GM12878 (cell line): ENCODE measurements at regions not wholly inside any gene's neighbourhood (a gene's known extent, or its start where the extent isn't known, plus 50 kb on each side); places are given as distances from the start of the nearest gene placed in this dataset.

Source experiments
- ATAC-seq: fragments of 200-7000 bp; cut with Tn5 transposase; 3 replicates; pipeline ENCODE4 v1.9.1; 2020; ENCODE audit warnings: mild to moderate bottlenecking, moderate library complexity
- BruUV-seq: library from RNA; stranded (reverse); fragments of 400-500 nt; replicated peaks from 2 replicates; lab custom pipeline; 2021; lab: Mats Ljungman, UMichigan
- CTCF ChIA-PET: fragments of 300-600 bp; sonication (Branson Sonifier 250); formaldehyde crosslinking; extraction: SDS; loops from one replicate; lab custom pipeline; 2021; ENCODE audit warnings: inconsistent platforms; lab: Yijun Ruan, JAX
- POLR2A ChIA-PET: fragments of 350-600 bp; formaldehyde crosslinking; extraction: SDS; loops from one replicate; lab custom pipeline; 2021; ENCODE audit warnings: inconsistent platforms; lab: Charles Lee
- RAD21 ChIA-PET: fragments of 300-600 bp; sonication (Branson Sonifier 250); formaldehyde crosslinking; loops from one replicate; lab custom pipeline; 2023; ENCODE audit warnings: antibody characterized with exemption; ENCODE audit not compliant: unreplicated experiment; lab: Charles Lee
- SMC1A ChIA-PET: fragments of 300-600 bp; sonication (Branson Sonifier 250); formaldehyde crosslinking; loops from one replicate; lab custom pipeline; 2023; ENCODE audit not compliant: unreplicated experiment, uncharacterized antibody; lab: Charles Lee
- DNase-seq: peaks from one replicate; pipeline ENCODE4 v3.0.0-alpha.2; 2011; ENCODE audit warnings: low read depth, low spot score
- FAIRE-seq: peaks from 3 replicates; lab custom pipeline; 2011; peaks lifted over from hg19 to GRCh38; lab: Jason Lieb, UNC
- H2AFZ ChIP-seq: 2 replicates; pipeline ENCODE4 v1.6.0; 2011; ENCODE audit warnings: low read depth, low read length, control low read depth; ENCODE audit not compliant: control insufficient read depth
- H3K27ac ChIP-seq: 2 replicates; pipeline ENCODE4 v1.5.1; 2011; ENCODE audit warnings: control low read depth; ENCODE audit not compliant: control insufficient read depth, insufficient read depth
- H3K27me3 ChIP-seq, 2 experiments: replicated peaks in 1 of 2; 2 replicates each; pipeline versions ENCODE4 v1.6.0 to v1.6.1; 2011; ENCODE audit warnings: low read length in 1 of 2; ENCODE audit not compliant: control insufficient read depth in 2 of 2, insufficient read depth in 2 of 2
- H3K36me3 ChIP-seq, 2 experiments: 2 replicates each; pipeline ENCODE4 v1.5.1; 2011; ENCODE audit warnings: low read length in 1 of 2; ENCODE audit not compliant: control insufficient read depth in 2 of 2, insufficient read depth in 2 of 2
- H3K4me1 ChIP-seq: 2 replicates; pipeline ENCODE4 v1.6.1; 2011; ENCODE audit warnings: mild to moderate bottlenecking, low read length, moderate library complexity, mixed read lengths; ENCODE audit not compliant: control insufficient read depth, insufficient read depth
- H3K4me2 ChIP-seq: 2 replicates; pipeline ENCODE4 v1.6.0; 2011; ENCODE audit warnings: control low read depth; ENCODE audit not compliant: control insufficient read depth, insufficient read depth
- H3K4me3 ChIP-seq: fragments of 200-600 bp; sonication (generic); 2 replicates; pipeline ENCODE4 v1.5.1; 2016
- H3K79me2 ChIP-seq: 2 replicates; pipeline ENCODE4 v1.6.0; 2011; ENCODE audit warnings: low read length; ENCODE audit not compliant: control insufficient read depth, insufficient read depth
- H3K9ac ChIP-seq: 2 replicates; pipeline ENCODE4 v1.8.0; 2011; ENCODE audit warnings: low read length, control low read depth, mixed read lengths; ENCODE audit not compliant: control insufficient read depth, insufficient read depth
- H3K9me3 ChIP-seq: replicated peaks from 3 replicates; pipeline ENCODE4 v1.5.1; 2011; ENCODE audit warnings: mild to moderate bottlenecking, low read length; ENCODE audit not compliant: control insufficient read depth, insufficient read depth
- H4K20me1 ChIP-seq: 2 replicates; pipeline ENCODE4 v1.6.0; 2011; ENCODE audit not compliant: control insufficient read depth, insufficient read depth
- CEBPZ ChIP-seq: fragments of 150-350 bp; IDR thresholded peaks from 2 replicates; pipeline ENCODE4 v1.6.1; 2016; ENCODE audit warnings: low read depth, low read length
- CREB1 ChIP-seq: IDR thresholded peaks from 2 replicates; pipeline ENCODE4 v1.6.1; 2012; ENCODE audit warnings: low read depth, mild to moderate bottlenecking, inconsistent platforms
- EED ChIP-seq: sonication (generic); IDR thresholded peaks from 2 replicates; pipeline ENCODE4 v1.6.1; 2016; ENCODE audit warnings: antibody characterized with exemption, low read depth
- IKZF2 ChIP-seq, 2 experiments: fragments of 450-650 bp; IDR thresholded peaks; 2 replicates each; pipeline ENCODE4 v1.6.1; 2017; ENCODE audit warnings: mild to moderate bottlenecking in 2 of 2, moderate library complexity in 2 of 2
- NR2C2 ChIP-seq: IDR thresholded peaks from 2 replicates; pipeline ENCODE4 v1.6.1; 2011; ENCODE audit warnings: borderline replicate concordance, low read depth; ENCODE audit not compliant: control insufficient read depth, insufficient read length
- SMAD1 ChIP-seq: fragments of 450-650 bp; IDR thresholded peaks from 2 replicates; pipeline ENCODE4 v1.6.1; 2018; ENCODE audit warnings: mild to moderate bottlenecking, low read depth; ENCODE audit not compliant: partially characterized antibody
- SMC3 ChIP-seq: IDR thresholded peaks from 2 replicates; pipeline ENCODE4 v1.6.1; 2011; ENCODE audit warnings: low read length, improper control_type of control experiment, borderline replicate concordance
- SREBF1 ChIP-seq: IDR thresholded peaks from 2 replicates; pipeline ENCODE4 v1.6.1; 2012; ENCODE audit warnings: mild to moderate bottlenecking, low read length
- TBL1XR1 ChIP-seq: IDR thresholded peaks from 2 replicates; pipeline ENCODE4 v1.6.1; 2012; ENCODE audit warnings: low read depth, low read length, improper control_type of control experiment
- USF1 ChIP-seq: IDR thresholded peaks from 2 replicates; pipeline ENCODE4 v1.6.1; 2011; ENCODE audit warnings: borderline replicate concordance, low read depth, mild to moderate bottlenecking, moderate library complexity, mixed read lengths, low read length; ENCODE audit not compliant: insufficient read depth; ENCODE audit errors: extremely low read length
- WRNIP1 ChIP-seq: IDR thresholded peaks from 2 replicates; pipeline ENCODE4 v1.6.1; 2011; ENCODE audit warnings: low read depth, low read length, improper control_type of control experiment, borderline replicate concordance
- ZBTB11 ChIP-seq: fragments of 450-650 bp; formaldehyde crosslinking; IDR thresholded peaks from 2 replicates; pipeline ENCODE4 v1.5.0; 2022; ENCODE audit warnings: mild to moderate bottlenecking, missing genetic modification characterization
- ZZZ3 ChIP-seq: IDR thresholded peaks from 2 replicates; pipeline ENCODE4 v1.6.1; 2011; ENCODE audit warnings: low read depth; ENCODE audit not compliant: control insufficient read depth, insufficient read length
- WGBS: methylation state at CpG from one replicate; pipeline ENCODE4 v1.1.6; 2016; ENCODE audit warnings: low lambda C conversion rate; ENCODE audit not compliant: insufficient replicate concordance, insufficient coverage; ENCODE audit errors: missing lambda C conversion rate; 5-methylcytosine and 5-hydroxymethylcytosine counted together
- in situ Hi-C: fragments of 300-500 bp; cut with MboI; formaldehyde crosslinking; loops from 9 replicates; pipeline ENCODE4 v1.14.3; 2018; ENCODE audit warnings: mixed read lengths
- intact Hi-C: fragments of 100-400 bp; cut with micrococcal nuclease; formaldehyde crosslinking; loops from one replicate; pipeline ENCODE4 v1.14.2; 2022; ENCODE audit not compliant: unreplicated experiment

- WGBS, result 47% methylated on average over 3 of the region's 3 CpGs
Observed at GRCh38 chr1:185449378-185450059, 132.5 kb upstream of the IVNS1ABP start.

More at GRCh38 chr1:185449378-185450059, 132.5 kb upstream of the IVNS1ABP start:
- DNase-seq (no peak), ATAC-seq (no peak)
- no peak overlapping the region for H3K27ac ChIP-seq
- RAD21 ChIA-PET, result no interaction called here
- no peaks in the 10 kb centered on the region for H3K4me1 ChIP-seq
- no peak for TF ChIP-seq CEBPZ
- no peak for TF ChIP-seq EED
- TF ChIP-seq SMAD1, result no peak
- TF ChIP-seq USF1, result no peak
- no peak for TF ChIP-seq SREBF1
- TF ChIP-seq TBL1XR1, result no peak
- TF ChIP-seq SMC3, result no peak
- TF ChIP-seq CREB1, result no peak
- TF ChIP-seq ZBTB11 (CRISPR knock-in tag), result no peak
- no peak for TF ChIP-seq IKZF2 (IDR thresholded peaks at IDR 0.05)
- TF ChIP-seq ZZZ3, result no peak
- no peak for TF ChIP-seq WRNIP1
- TF ChIP-seq NR2C2, result no peak
- TF ChIP-seq, all 136 proteins: peak for 0
- Histone ChIP-seq H3K27me3 (no peaks in the 10 kb centered on the region), H3K4me3 (no peak overlapping the region), H4K20me1 (no peaks in the 10 kb centered on the region), H3K36me3 (no peaks in the 10 kb centered on the region), H3K79me2 (no peaks in the 10 kb centered on the region), H2AFZ (no peak overlapping the region), H3K4me2 (no peak overlapping the region), H3K9me3 (no peaks in the 10 kb centered on the region), H3K9ac (no peak overlapping the region)
- ChIA-PET POLR2A (no interaction called here), SMC1A (no interaction called here), CTCF (no interaction called here)
- FAIRE-seq, result no peak
- no TSS peak for BruUV-seq
- in situ Hi-C loops, result no loop called here
- intact Hi-C loops, result no loop called here
